Ovary (tissue), 3 donors: ENCODE measurements at regions not wholly inside any gene's neighbourhood (a gene's known extent, or its start where the extent isn't known, plus 50 kb on each side); places are given as distances from the start of the nearest gene placed in this dataset.

Source experiments
- EP300 ChIP-seq: sonication (generic); formaldehyde crosslinking; IDR thresholded peaks from one replicate; pipeline ENCODE4 v1.6.1; 2017; ENCODE audit warnings: antibody characterized with exemption
- POLR2A ChIP-seq: fragments of 450-650 bp; IDR thresholded peaks from one replicate; pipeline ENCODE4 v1.6.1; 2017; ENCODE audit warnings: antibody characterized with exemption, mild to moderate bottlenecking, moderate library complexity
- TF ChIP-seq, protein P1 (sequence below), 3 donors: fragments of 450-650 bp in 2 of 3; fragments of 200-600 bp in 1 of 3; IDR thresholded peaks; one replicate each; pipeline versions ENCODE4 v1.5.1 to v1.8.0; 2016 to 2022; ENCODE audit warnings: antibody characterized with exemption in 3 of 3, mild to moderate bottlenecking in 1 of 3
- donor health status: DM: no; HTN: no; CAD: no.

DNA sequence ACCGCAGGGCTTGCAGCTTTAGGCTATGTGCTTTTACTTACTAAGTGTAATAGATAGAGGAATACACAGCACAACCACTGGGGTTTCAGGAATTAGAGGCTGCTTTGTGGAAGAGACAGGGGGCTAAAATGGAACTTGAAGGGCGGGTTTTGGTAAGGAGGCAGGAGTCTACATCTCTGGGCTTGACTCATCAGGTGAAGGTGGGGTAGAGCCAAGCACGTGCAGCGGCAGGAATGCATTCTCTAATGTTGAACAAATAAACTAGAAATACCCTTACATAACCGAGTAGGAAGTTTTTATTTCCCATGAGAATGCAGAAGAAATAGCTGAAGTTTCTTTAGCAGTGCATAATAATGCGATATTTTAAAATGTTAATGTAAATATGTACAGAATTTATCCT, 673.8 kb upstream of the SALL3 start:
- TF ChIP-seq EP300 (no peak), POLR2A (no peak)
- TF ChIP-seq, protein P1, sequence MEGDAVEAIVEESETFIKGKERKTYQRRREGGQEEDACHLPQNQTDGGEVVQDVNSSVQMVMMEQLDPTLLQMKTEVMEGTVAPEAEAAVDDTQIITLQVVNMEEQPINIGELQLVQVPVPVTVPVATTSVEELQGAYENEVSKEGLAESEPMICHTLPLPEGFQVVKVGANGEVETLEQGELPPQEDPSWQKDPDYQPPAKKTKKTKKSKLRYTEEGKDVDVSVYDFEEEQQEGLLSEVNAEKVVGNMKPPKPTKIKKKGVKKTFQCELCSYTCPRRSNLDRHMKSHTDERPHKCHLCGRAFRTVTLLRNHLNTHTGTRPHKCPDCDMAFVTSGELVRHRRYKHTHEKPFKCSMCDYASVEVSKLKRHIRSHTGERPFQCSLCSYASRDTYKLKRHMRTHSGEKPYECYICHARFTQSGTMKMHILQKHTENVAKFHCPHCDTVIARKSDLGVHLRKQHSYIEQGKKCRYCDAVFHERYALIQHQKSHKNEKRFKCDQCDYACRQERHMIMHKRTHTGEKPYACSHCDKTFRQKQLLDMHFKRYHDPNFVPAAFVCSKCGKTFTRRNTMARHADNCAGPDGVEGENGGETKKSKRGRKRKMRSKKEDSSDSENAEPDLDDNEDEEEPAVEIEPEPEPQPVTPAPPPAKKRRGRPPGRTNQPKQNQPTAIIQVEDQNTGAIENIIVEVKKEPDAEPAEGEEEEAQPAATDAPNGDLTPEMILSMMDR (IDR thresholded peaks at IDR 0.05) = no peak
